AG04449 (cell line): ENCODE measurements at regions not wholly inside any gene's neighbourhood (a gene's known extent, or its start where the extent isn't known, plus 50 kb on each side); places are given as distances from the start of the nearest gene placed in this dataset.
"Not testable (repeated sequence)": the region's sequence is repeated elsewhere in the genome, so short reads cannot be mapped to it uniquely, and the experiment has no call there.

Experiments
- CTCF ChIA-PET: fragments of 350-600 bp; formaldehyde crosslinking; extraction: SDS; loops from one replicate; lab custom pipeline; 2021; ENCODE audit warnings: antibody characterized with exemption; lab: Yijun Ruan, JAX
- POLR2A ChIA-PET: fragments of 400-600, 350-600 bp; formaldehyde crosslinking; extraction: SDS; loops from one replicate; lab custom pipeline; 2020; ENCODE audit warnings: antibody characterized with exemption, inconsistent platforms; lab: Yijun Ruan, JAX
- DNase-seq: peaks from one replicate; pipeline ENCODE4 v3.0.0-alpha.2; 2010; ENCODE audit warnings: low read depth, low spot score
- H3K4me3 ChIP-seq: 2 replicates; pipeline ENCODE4 v1.5.1; 2011; ENCODE audit warnings: low read depth, mild to moderate bottlenecking, control low read depth, low read length
- CTCF ChIP-seq: IDR thresholded peaks from one replicate; pipeline ENCODE4 v1.5.1; 2011; ENCODE audit warnings: mild to moderate bottlenecking, moderate library complexity, low read length, control low read depth, inconsistent platforms; ENCODE audit not compliant: insufficient read depth; ENCODE audit errors: missing control alignments

- DNase-seq: no peak
- ChIA-PET POLR2A (no interaction called here), CTCF (no interaction called here)
- H3K4me3 ChIP-seq: no peak overlapping the region
- no peak for TF ChIP-seq CTCF
Observed at GRCh38 chr14:48253020-48253419, 577.6 kb upstream of the MDGA2 start.

GRCh38 chr14:48251290-48251689 lies 575.9 kb upstream of the MDGA2 start:
- no peak overlapping the region for H3K4me3 ChIP-seq
- ChIA-PET CTCF (no interaction called here), POLR2A (no interaction called here)
- no peak for TF ChIP-seq CTCF
- no peak for DNase-seq

- ChIA-PET POLR2A (no interaction called here), CTCF (no interaction called here)
- no peak overlapping the region for H3K4me3 ChIP-seq
- TF ChIP-seq CTCF: no peak
- no peak for DNase-seq
Observed at GRCh38 chr14:48250575-48250974, 575.2 kb upstream of the MDGA2 start.

- CTCF ChIA-PET: no interaction called here
- POLR2A ChIA-PET: no interaction called here
- no peak for TF ChIP-seq CTCF
- no peak for DNase-seq
- H3K4me3 ChIP-seq: no peak overlapping the region
Observed at GRCh38 chr14:48247977-48248376, 572.6 kb upstream of the MDGA2 start.

- TF ChIP-seq CTCF: no peak
- ChIA-PET CTCF (no interaction called here), POLR2A (no interaction called here)
- no peak for DNase-seq
- no peak overlapping the region for H3K4me3 ChIP-seq
Observed at GRCh38 chr14:48243900-48244299, 568.5 kb upstream of the MDGA2 start.

- ChIA-PET POLR2A (no interaction called here), CTCF (no interaction called here)
- no peak overlapping the region for H3K4me3 ChIP-seq
- no peak for DNase-seq
- TF ChIP-seq CTCF: no peak
Observed at GRCh38 chr14:48229091-48229490, 553.7 kb upstream of the MDGA2 start.

GRCh38 chr14:48193893-48194292 lies 518.5 kb upstream of the MDGA2 start:
- ChIA-PET POLR2A (no interaction called here), CTCF (no interaction called here)
- no peak overlapping the region for H3K4me3 ChIP-seq
- TF ChIP-seq CTCF: no peak
- DNase-seq: no peak

GRCh38 chr14:48149624-48150023 lies 474.2 kb upstream of the MDGA2 start:
- CTCF ChIA-PET, DNase-seq, H3K4me3 ChIP-seq, POLR2A ChIA-PET: not testable (repeated sequence)
